GM13976 (cell line): ENCODE measurements at regions not wholly inside any gene's neighbourhood (a gene's known extent, or its start where the extent isn't known, plus 50 kb on each side); places are given as distances from the start of the nearest gene placed in this dataset.

ENCODE experiments used
- DNase-seq: peaks from one replicate; pipeline ENCODE4 v3.0.0; 2012; ENCODE audit warnings: low spot score
- CTCF ChIP-seq: IDR thresholded peaks from 2 replicates; pipeline ENCODE4 v1.5.1; 2012; ENCODE audit warnings: borderline replicate concordance, mild to moderate bottlenecking; ENCODE audit not compliant: insufficient read depth; ENCODE audit errors: extremely low read depth, missing control alignments, control extremely low read depth
- in situ Hi-C: fragments of 300-500 bp; cut with MboI; formaldehyde crosslinking; loops from one replicate; pipeline ENCODE4 v1.12.0; 2022; ENCODE audit warnings: low sequenced_read_pairs, mixed read lengths, inconsistent platforms; ENCODE audit not compliant: unreplicated experiment

- TF ChIP-seq CTCF: no peak
- in situ Hi-C loops: no loop called here
- DNase-seq: no peak
Measured at GRCh38 chr4:152106113-152106763, 345.4 kb upstream of the GATB start.

- DNase-seq: no peak
- in situ Hi-C loops: no loop called here
- TF ChIP-seq CTCF: no peak
Measured at GRCh38 chr4:152104901-152105357, 344.1 kb upstream of the GATB start.

GRCh38 chr4:152104356-152104755 lies 343.5 kb upstream of the GATB start:
- TF ChIP-seq CTCF: no peak
- DNase-seq: no peak
- in situ Hi-C loops: no loop called here

- in situ Hi-C loops: no loop called here
- no peak for TF ChIP-seq CTCF
Measured at GRCh38 chr4:152103181-152103901, 342.5 kb upstream of the GATB start.

GRCh38 chr4:152102436-152103000 lies 341.7 kb upstream of the GATB start:
- in situ Hi-C loops: no loop called here
- no peak for DNase-seq
- no peak for TF ChIP-seq CTCF

More at GRCh38 chr4:152103181-152103901, 342.5 kb upstream of the GATB start:
- DNase-seq: no peak

GRCh38 chr4:152101556-152102435 lies 341.0 kb upstream of the GATB start:
- DNase-seq: no peak
- TF ChIP-seq CTCF: no peak
- in situ Hi-C loops: no loop called here
